ENCODE measurements at regions not wholly inside any gene's neighbourhood (a gene's known extent, or its start where the extent isn't known, plus 50 kb on each side); places are given as distances from the start of the nearest gene placed in this dataset.

- H3K36me3 ChIP-seq (ENCODE audit: control insufficient read depth, insufficient read depth, low read length) = no peaks in the 10 kb centered on the region
- no peak overlapping the region for H3K4me3 ChIP-seq (ENCODE audit: low read depth, low read length)
- H3K27me3 ChIP-seq (ENCODE audit: control insufficient read depth, insufficient read depth, low read length) = no peaks in the 10 kb centered on the region
- no peak for DNase-seq (ENCODE audit: low read depth)
- TF ChIP-seq, protein P1, sequence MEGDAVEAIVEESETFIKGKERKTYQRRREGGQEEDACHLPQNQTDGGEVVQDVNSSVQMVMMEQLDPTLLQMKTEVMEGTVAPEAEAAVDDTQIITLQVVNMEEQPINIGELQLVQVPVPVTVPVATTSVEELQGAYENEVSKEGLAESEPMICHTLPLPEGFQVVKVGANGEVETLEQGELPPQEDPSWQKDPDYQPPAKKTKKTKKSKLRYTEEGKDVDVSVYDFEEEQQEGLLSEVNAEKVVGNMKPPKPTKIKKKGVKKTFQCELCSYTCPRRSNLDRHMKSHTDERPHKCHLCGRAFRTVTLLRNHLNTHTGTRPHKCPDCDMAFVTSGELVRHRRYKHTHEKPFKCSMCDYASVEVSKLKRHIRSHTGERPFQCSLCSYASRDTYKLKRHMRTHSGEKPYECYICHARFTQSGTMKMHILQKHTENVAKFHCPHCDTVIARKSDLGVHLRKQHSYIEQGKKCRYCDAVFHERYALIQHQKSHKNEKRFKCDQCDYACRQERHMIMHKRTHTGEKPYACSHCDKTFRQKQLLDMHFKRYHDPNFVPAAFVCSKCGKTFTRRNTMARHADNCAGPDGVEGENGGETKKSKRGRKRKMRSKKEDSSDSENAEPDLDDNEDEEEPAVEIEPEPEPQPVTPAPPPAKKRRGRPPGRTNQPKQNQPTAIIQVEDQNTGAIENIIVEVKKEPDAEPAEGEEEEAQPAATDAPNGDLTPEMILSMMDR (IDR thresholded peaks at IDR 0.05; ENCODE audit: insufficient read depth, low read length, poor library complexity, severe bottlenecking) = no peak
Observed at GRCh38 chr14:81839056-81839455, 305.4 kb upstream of the SEL1L start.

DNA sequence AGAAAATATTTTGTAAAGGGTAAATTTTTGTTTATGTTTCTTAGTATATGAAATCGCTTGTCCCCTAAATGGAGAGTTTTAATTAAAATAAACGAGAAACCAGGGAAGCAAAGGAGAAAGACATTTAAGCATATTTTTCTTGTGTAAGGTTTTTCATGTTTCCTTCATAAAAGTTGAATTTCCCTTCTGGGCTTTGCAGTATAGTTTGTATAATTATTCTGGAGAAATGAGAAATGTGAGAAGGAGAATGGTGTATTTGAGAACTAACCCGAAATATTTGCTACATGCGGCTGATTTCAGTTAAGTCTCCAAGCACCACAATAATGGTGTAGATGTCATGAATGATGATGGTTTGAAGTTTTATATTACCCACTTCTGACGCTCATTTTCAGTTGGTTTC is 307.7 kb upstream of the SEL1L start:
- TF ChIP-seq, protein P1 (IDR thresholded peaks at IDR 0.05; ENCODE audit: insufficient read depth, low read length, poor library complexity, severe bottlenecking) = no peak
- no peak for DNase-seq (ENCODE audit: low read depth)
- Histone ChIP-seq H3K27me3 (ENCODE audit: control insufficient read depth, insufficient read depth, low read length) (no peaks in the 10 kb centered on the region), H3K36me3 (ENCODE audit: control insufficient read depth, insufficient read depth, low read length) (no peaks in the 10 kb centered on the region), H3K4me3 (ENCODE audit: low read depth, low read length) (no peak overlapping the region)

- Histone ChIP-seq H3K27me3 (ENCODE audit: control insufficient read depth, insufficient read depth, low read length) (no peaks in the 10 kb centered on the region), H3K36me3 (ENCODE audit: control insufficient read depth, insufficient read depth, low read length) (no peaks in the 10 kb centered on the region), H3K4me3 (ENCODE audit: low read depth, low read length) (no peak overlapping the region)
- DNase-seq (ENCODE audit: low read depth) = no peak
- TF ChIP-seq, protein P1 (IDR thresholded peaks at IDR 0.05; ENCODE audit: insufficient read depth, low read length, poor library complexity, severe bottlenecking) = no peak
Observed at GRCh38 chr14:81849714-81850113, 316.1 kb upstream of the SEL1L start.

- Histone ChIP-seq H3K36me3 (ENCODE audit: control insufficient read depth, insufficient read depth, low read length) (no peaks in the 10 kb centered on the region), H3K27me3 (ENCODE audit: control insufficient read depth, insufficient read depth, low read length) (no peaks in the 10 kb centered on the region), H3K4me3 (ENCODE audit: low read depth, low read length) (no peak overlapping the region)
- TF ChIP-seq, protein P1 (IDR thresholded peaks at IDR 0.05; ENCODE audit: insufficient read depth, low read length, poor library complexity, severe bottlenecking) = no peak
- no peak for DNase-seq (ENCODE audit: low read depth)
Observed at GRCh38 chr14:81855007-81855406, 321.4 kb upstream of the SEL1L start.

- H3K4me3 ChIP-seq (ENCODE audit: low read depth, low read length) = no peak overlapping the region
- no peak for DNase-seq (ENCODE audit: low read depth)
- H3K27me3 ChIP-seq (ENCODE audit: control insufficient read depth, insufficient read depth, low read length) = no peaks in the 10 kb centered on the region
- no peaks in the 10 kb centered on the region for H3K36me3 ChIP-seq (ENCODE audit: control insufficient read depth, insufficient read depth, low read length)
- TF ChIP-seq, protein P1 (IDR thresholded peaks at IDR 0.05; ENCODE audit: insufficient read depth, low read length, poor library complexity, severe bottlenecking) = no peak
Observed at GRCh38 chr14:81859046-81859445, 325.4 kb upstream of the SEL1L start.

DNA sequence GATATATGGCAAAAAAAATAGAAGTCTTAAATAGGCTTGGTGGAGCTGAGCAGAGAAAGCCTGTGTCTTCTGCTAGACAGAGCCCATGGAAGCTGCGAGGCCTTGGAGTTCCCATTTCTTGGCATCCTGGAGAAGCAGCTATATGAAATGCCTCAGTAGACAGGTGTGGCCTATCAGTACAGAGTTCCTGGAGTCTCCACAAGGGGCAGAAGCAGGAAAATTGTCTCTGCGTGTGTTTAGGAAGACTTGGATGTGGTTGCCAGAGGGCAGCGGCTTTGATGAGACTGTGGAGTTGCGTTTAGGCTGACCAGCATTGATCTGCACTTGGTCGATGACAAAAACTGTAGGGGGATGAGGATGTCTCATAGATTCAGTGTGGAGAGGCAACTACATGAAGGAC is 334.5 kb upstream of the SEL1L start:
- H3K36me3 ChIP-seq (ENCODE audit: control insufficient read depth, insufficient read depth, low read length) = no peaks in the 10 kb centered on the region
- H3K27me3 ChIP-seq (ENCODE audit: control insufficient read depth, insufficient read depth, low read length) = no peaks in the 10 kb centered on the region
- TF ChIP-seq, protein P1 (IDR thresholded peaks at IDR 0.05; ENCODE audit: insufficient read depth, low read length, poor library complexity, severe bottlenecking) = no peak
- H3K4me3 ChIP-seq (ENCODE audit: low read depth, low read length) = no peak overlapping the region
- DNase-seq (ENCODE audit: low read depth) = no peak

Data from kidney epithelial cell (primary cell).